ENCODE measurements at regions not wholly inside any gene's neighbourhood (a gene's known extent, or its start where the extent isn't known, plus 50 kb on each side); places are given as distances from the start of the nearest gene placed in this dataset.

- H3K4me2 ChIP-seq (replicated peaks; ENCODE audit: extremely low read depth, low read length, poor library complexity, severe bottlenecking): no peak overlapping the region
- Mint-ChIP-seq H3K36me3 (no peaks in the 10 kb centered on the region), H3K4me1 (no peaks in the 10 kb centered on the region), H3K27me3 (ENCODE audit: low read depth in 3 of 3) (peaks cover 0 to 2% (median 0%) of the 10 kb centered on the region in 3 donors), H3K27ac (no peak overlapping the region), H3K4me3 (no peak overlapping the region), H3K9me3 (peaks cover 2 to 8% (median 6%) of the 10 kb centered on the region in 7 donors)
- H3K27me3 ChIP-seq (ENCODE audit: control insufficient read depth in 2 of 2, insufficient read depth in 2 of 2, low read length in 2 of 2): no peaks in the 10 kb centered on the region
- peaks cover 0 to 10% of the 10 kb centered on the region in 2 donors for H3K9me3 ChIP-seq (replicated peaks in 1 of 2; ENCODE audit: control insufficient read depth in 1 of 2, insufficient read depth in 1 of 2, low read length in 2 of 2)
- H3K9ac ChIP-seq (ENCODE audit: insufficient read depth, low read length, poor library complexity, severe bottlenecking): no peak overlapping the region
- H3K4me1 ChIP-seq (ENCODE audit: control insufficient read depth in 1 of 2, insufficient read depth in 2 of 2, low read length in 2 of 2): no peaks in the 10 kb centered on the region
- H4K20me1 ChIP-seq (ENCODE audit: insufficient read depth, low read length): no peaks in the 10 kb centered on the region
- no peak for TF ChIP-seq CTCF (IDR thresholded peaks at IDR 0.05)
- H2AFZ ChIP-seq (ENCODE audit: insufficient read depth, low read depth, low read length, poor library complexity, severe bottlenecking): no peak overlapping the region
- no peak overlapping the region for H3K4me3 ChIP-seq (replicated peaks in 1 of 3; ENCODE audit: low read depth in 2 of 3, low read length in 3 of 3)
- H3K79me2 ChIP-seq (ENCODE audit: insufficient read depth, low read length): no peaks in the 10 kb centered on the region
- no peak overlapping the region for H3K27ac ChIP-seq (ENCODE audit: low read depth in 1 of 2, low read length in 2 of 2)
- intact Hi-C loops (cut with micrococcal nuclease): no loop called here
- DNase-seq: no peak
- no peaks in the 10 kb centered on the region for H3K36me3 ChIP-seq (replicated peaks in 1 of 2; ENCODE audit: control insufficient read depth in 1 of 2, insufficient read depth in 2 of 2, low read length in 2 of 2)
Observed at GRCh38 chr12:58563621-58564020, 356.7 kb downstream of the LRIG3 start.

GRCh38 chr12:58564721-58565120 lies 355.6 kb downstream of the LRIG3 start:
- WGBS (ENCODE audit: insufficient coverage): 100% methylated on average over 1 of the region's 1 CpG
- Histone ChIP-seq H3K9me3 (replicated peaks in 1 of 2; ENCODE audit: control insufficient read depth in 1 of 2, insufficient read depth in 1 of 2, low read length in 2 of 2) (peaks cover 0 to 10% of the 10 kb centered on the region in 2 donors), H4K20me1 (ENCODE audit: insufficient read depth, low read length) (no peaks in the 10 kb centered on the region)

More at GRCh38 chr12:58564721-58565120, 355.6 kb downstream of the LRIG3 start:
- H3K27ac Mint-ChIP-seq: no peak overlapping the region
- H3K4me1 Mint-ChIP-seq: no peaks in the 10 kb centered on the region
- H3K79me2 ChIP-seq (ENCODE audit: insufficient read depth, low read length): no peaks in the 10 kb centered on the region
- H3K9ac ChIP-seq (ENCODE audit: insufficient read depth, low read length, poor library complexity, severe bottlenecking): no peak overlapping the region
- peaks cover 0 to 7% (median 5%) of the 10 kb centered on the region in 7 donors for H3K9me3 Mint-ChIP-seq
- H2AFZ ChIP-seq (ENCODE audit: insufficient read depth, low read depth, low read length, poor library complexity, severe bottlenecking): no peak overlapping the region
- no peak overlapping the region for H3K4me3 ChIP-seq (replicated peaks in 1 of 3; ENCODE audit: low read depth in 2 of 3, low read length in 3 of 3)
- no peaks in the 10 kb centered on the region for H3K36me3 ChIP-seq (replicated peaks in 1 of 2; ENCODE audit: control insufficient read depth in 1 of 2, insufficient read depth in 2 of 2, low read length in 2 of 2)
- H3K4me3 Mint-ChIP-seq: no peak overlapping the region
- no peaks in the 10 kb centered on the region for H3K27me3 ChIP-seq (ENCODE audit: control insufficient read depth in 2 of 2, insufficient read depth in 2 of 2, low read length in 2 of 2)
- no peak overlapping the region for H3K27ac ChIP-seq (ENCODE audit: low read depth in 1 of 2, low read length in 2 of 2)
- intact Hi-C loops (cut with micrococcal nuclease): no loop called here
- no peak for DNase-seq
- TF ChIP-seq CTCF (IDR thresholded peaks at IDR 0.05): no peak
- H3K27me3 Mint-ChIP-seq (ENCODE audit: low read depth in 3 of 3): peaks cover 0 to 2% (median 0%) of the 10 kb centered on the region in 3 donors
- H3K4me1 ChIP-seq (ENCODE audit: control insufficient read depth in 1 of 2, insufficient read depth in 2 of 2, low read length in 2 of 2): no peaks in the 10 kb centered on the region
- no peaks in the 10 kb centered on the region for H3K36me3 Mint-ChIP-seq
- H3K4me2 ChIP-seq (replicated peaks; ENCODE audit: extremely low read depth, low read length, poor library complexity, severe bottlenecking): no peak overlapping the region

All from CD14-positive monocyte (primary cell).